Left cardiac atrium (tissue), 4 donors: ENCODE measurements at regions not wholly inside any gene's neighbourhood (a gene's known extent, or its start where the extent isn't known, plus 50 kb on each side); places are given as distances from the start of the nearest gene placed in this dataset.

Source experiments
- ATAC-seq, 2 donors: fragments of 200-7000 bp; cut with Tn5 transposase; one replicate each; pipeline ENCODE4 v1.9.1; 2020; ENCODE audit warnings: mild to moderate bottlenecking in 2 of 2, moderate library complexity in 2 of 2
- DNase-seq: peaks from one replicate; pipeline ENCODE4 v3.0.0-alpha.2; 2020
- intact Hi-C, 2 donors: fragments of 100-400 bp; cut with DNase I; formaldehyde crosslinking; loops; one replicate each; pipeline versions ENCODE4 v1.14.1 to v1.15.1; 2022 to 2023
- donor health status: DM: no; HTN: yes; CAD: no.
- donor health status: DM: no; HTN: yes; CAD: no; lungs with severe emphysema.
- donor health status: DM: yes; HTN: yes; CAD: no.
- donor health status: Dilated cardiomyopathy.

GRCh38 chr1:200323856-200324400 is 85.9 kb downstream of the ZNF281 start:
- ATAC-seq, result no peak
- DNase-seq, result no peak
- intact Hi-C loops, result no loop called here

GRCh38 chr1:200319148-200319547 is 90.7 kb downstream of the ZNF281 start:
- no peak for ATAC-seq
- intact Hi-C loops, result no loop called here
- DNase-seq, result no peak

GRCh38 chr1:200317236-200317635 is 92.6 kb downstream of the ZNF281 start:
- intact Hi-C loops, result no loop called here
- no peak for ATAC-seq
- no peak for DNase-seq

- ATAC-seq (no peak), DNase-seq (no peak)
- intact Hi-C loops, result no loop called here
Observed at GRCh38 chr1:200316148-200316803, 93.6 kb downstream of the ZNF281 start.

- intact Hi-C loops, result loop anchor here in 1 of 2 donors (5.0 kb wide), 1 partner anchor 627 kb away; no protein-coding TSS in a partner anchor
- no peak for DNase-seq
- ATAC-seq, result no peak
Observed at GRCh38 chr1:200314085-200314750, 95.6 kb downstream of the ZNF281 start.

GRCh38 chr1:200311256-200311655 is 98.6 kb downstream of the ZNF281 start:
- ATAC-seq (no peak), DNase-seq (no peak)

GRCh38 chr1:200310824-200311223 is 99.0 kb downstream of the ZNF281 start:
- DNase-seq, result no peak
- no peak for ATAC-seq
- intact Hi-C loops, result loop anchor here in 1 of 2 donors (5.0 kb wide), 1 partner anchor 624 kb away; no protein-coding TSS in a partner anchor

More at GRCh38 chr1:200311256-200311655, 98.6 kb downstream of the ZNF281 start:
- intact Hi-C loops, result loop anchor here in 1 of 2 donors (5.0 kb wide), 1 partner anchor 624 kb away; no protein-coding TSS in a partner anchor

- intact Hi-C loops, result loop anchor here in 1 of 2 donors (10.0 kb wide), 1 partner anchor 353 kb away; no protein-coding TSS in a partner anchor
- ATAC-seq (no peak), DNase-seq (no peak)
Observed at GRCh38 chr1:200307755-200308066, 102.1 kb downstream of the ZNF281 start.

- ATAC-seq (no peak), DNase-seq (no peak)
- intact Hi-C loops, result loop anchor here in 1 of 2 donors (10.0 kb wide), 1 partner anchor 352 kb away; no protein-coding TSS in a partner anchor
Observed at GRCh38 chr1:200306944-200307754, 102.7 kb downstream of the ZNF281 start.

GRCh38 chr1:200305806-200306205 is 104.0 kb downstream of the ZNF281 start:
- DNase-seq, result no peak
- ATAC-seq, result no peak
- intact Hi-C loops, result loop anchor here in 1 of 2 donors (10.0 kb wide), 1 partner anchor 351 kb away; no protein-coding TSS in a partner anchor

GRCh38 chr1:200304171-200304570 is 105.7 kb downstream of the ZNF281 start:
- no peak for DNase-seq
- intact Hi-C loops, result loop anchor here in 1 of 2 donors (10.0 kb wide), 1 partner anchor 349 kb away; no protein-coding TSS in a partner anchor
- no peak for ATAC-seq

- DNase-seq, result peak; percentile 36
- peak; percentile 56 to 77 for ATAC-seq
- intact Hi-C loops, result loop anchor here in 1 of 2 donors (10.0 kb wide), 1 partner anchor 348 kb away; no protein-coding TSS in a partner anchor
Observed at GRCh38 chr1:200302921-200303290, 106.9 kb downstream of the ZNF281 start.

GRCh38 chr1:200302192-200302920 is 107.5 kb downstream of the ZNF281 start:
- ATAC-seq (peak; percentile 70 to 73), DNase-seq (peak; percentile 27)
- intact Hi-C loops, result loop anchor here in 1 of 2 donors (10.0 kb wide), 1 partner anchor 348 kb away; no protein-coding TSS in a partner anchor

- ATAC-seq (no peak), DNase-seq (no peak)
- intact Hi-C loops, result loop anchor here in 1 of 2 donors (10.0 kb wide), 1 partner anchor 346 kb away; no protein-coding TSS in a partner anchor
Observed at GRCh38 chr1:200301152-200301551, 108.7 kb downstream of the ZNF281 start.

- intact Hi-C loops, result no loop called here
- ATAC-seq (no peak), DNase-seq (no peak)
Observed at GRCh38 chr1:200299571-200299970, 110.3 kb downstream of the ZNF281 start.

GRCh38 chr1:200298242-200298641 is 111.6 kb downstream of the ZNF281 start:
- intact Hi-C loops, result no loop called here
- no peak for ATAC-seq
- no peak for DNase-seq

- ATAC-seq (no peak), DNase-seq (no peak)
- intact Hi-C loops, result no loop called here
Observed at GRCh38 chr1:200296091-200296661, 113.7 kb downstream of the ZNF281 start.

- intact Hi-C loops, result no loop called here
- DNase-seq, result no peak
- ATAC-seq, result no peak
Observed at GRCh38 chr1:200294241-200294640, 115.6 kb downstream of the ZNF281 start.
